ENCODE measurements at regions not wholly inside any gene's neighbourhood (a gene's known extent, or its start where the extent isn't known, plus 50 kb on each side); places are given as distances from the start of the nearest gene placed in this dataset.

DNA sequence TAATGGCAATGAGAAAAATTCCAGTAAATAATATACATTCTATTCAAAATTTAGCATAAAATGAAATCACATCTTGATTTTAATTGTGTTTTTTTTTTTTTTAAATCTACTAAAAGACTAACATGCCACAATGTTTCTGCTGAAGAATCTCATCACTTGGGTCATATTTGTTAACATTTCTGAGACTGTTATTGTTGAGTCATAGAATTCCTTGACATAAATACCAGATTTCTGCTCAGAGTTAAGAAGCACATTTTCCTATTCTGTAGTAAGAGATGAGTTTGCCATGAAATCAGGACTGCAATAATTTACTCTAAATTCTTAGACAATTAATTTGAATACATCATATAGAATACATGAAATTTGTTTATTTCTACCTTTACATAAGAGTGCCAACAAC lies 154.9 kb upstream of the KYNU start:
- no peak for TF ChIP-seq CTCF (conservative IDR thresholded peaks at IDR 0.05)

More for the DNA sequence above, 154.9 kb upstream of the KYNU start:
- H2BK12ac ChIP-seq (ENCODE audit: insufficient read length, low read depth, low read length) = no peak overlapping the region
- no peak overlapping the region for H2BK15ac ChIP-seq (ENCODE audit: low read depth, low read length)
- H2BK20ac ChIP-seq (ENCODE audit: low read depth, low read length, poor library complexity, severe bottlenecking) = no peak overlapping the region
- no peaks in the 10 kb centered on the region for H3K23me2 ChIP-seq (ENCODE audit: insufficient read length, low read depth, low read length, poor library complexity, severe bottlenecking)
- H3K4ac ChIP-seq (ENCODE audit: low read depth, low read length) = no peak overlapping the region
- no peaks in the 10 kb centered on the region; the same call in 1 of the 2 replicates for H3K4me1 ChIP-seq (ENCODE audit: insufficient read depth, low read length)
- no peak overlapping the region for H2BK120ac ChIP-seq (ENCODE audit: low read depth, low read length, poor library complexity, severe bottlenecking)
- H3K79me1 ChIP-seq (ENCODE audit: insufficient read depth, low read depth, low read length, poor library complexity, severe bottlenecking) = no peaks in the 10 kb centered on the region
- no peak overlapping the region for H3K23ac ChIP-seq (ENCODE audit: insufficient read length, low read depth, low read length)
- H3K79me2 ChIP-seq (ENCODE audit: insufficient read depth, low read length) = no peaks in the 10 kb centered on the region
- H4K91ac ChIP-seq (ENCODE audit: insufficient read length, low read depth, low read length) = no peak overlapping the region
- Mint-ChIP-seq H3K27me3 (ENCODE audit: low read depth) (no peaks in the 10 kb centered on the region), H3K4me1 (peaks cover 25 to 27% of the 10 kb centered on the region in 2 experiments), H3K36me3 (ENCODE audit: insufficient read depth in 1 of 3, low read depth in 3 of 3) (peaks cover 3 to 5% (median 3%) of the 10 kb centered on the region in 3 experiments; a peak in 6 of 7 replicates), H3K27ac (no peak overlapping the region), H3K4me3 (no peak overlapping the region), H3K9me3 (peaks cover 2 to 3% of the 10 kb centered on the region in 2 experiments)
- H3K27ac ChIP-seq (ENCODE audit: insufficient read length, low read depth, low read length) = no peak overlapping the region
- no peak overlapping the region for H2AFZ ChIP-seq (ENCODE audit: low read length)
- H3K14ac ChIP-seq (ENCODE audit: insufficient read depth, low read length) = no peak overlapping the region
- no peaks in the 10 kb centered on the region for H4K20me1 ChIP-seq (ENCODE audit: control insufficient read depth, insufficient read depth, insufficient read length)
- H3K4me2 ChIP-seq (ENCODE audit: insufficient read depth, insufficient read length, low read length) = no peak overlapping the region
- no peaks in the 10 kb centered on the region for H3K9me3 ChIP-seq (ENCODE audit: control insufficient read depth, low read depth, low read length)
- no peaks in the 10 kb centered on the region for H3K27me3 ChIP-seq (ENCODE audit: insufficient read depth, low read length)
- H3K9ac ChIP-seq (ENCODE audit: extremely low read depth, insufficient read length, low read length) = no peak overlapping the region
- H2BK5ac ChIP-seq (ENCODE audit: insufficient read length, low read length) = no peak overlapping the region
- no peak overlapping the region for H3K56ac ChIP-seq (ENCODE audit: insufficient read length, low read depth, low read length)
- H3T11ph ChIP-seq (ENCODE audit: low read length) = no peak overlapping the region
- H4K8ac ChIP-seq (replicated peaks; ENCODE audit: insufficient read length, low read depth, low read length) = no peak overlapping the region
- H2AK5ac ChIP-seq (ENCODE audit: insufficient read length, low read length) = no peak overlapping the region
- no peak overlapping the region for H4K5ac ChIP-seq (ENCODE audit: insufficient read length, low read depth, low read length)
- H3K18ac ChIP-seq (ENCODE audit: insufficient read length, low read depth, low read length) = no peak overlapping the region
- DNase-seq = no peak

Measured in H9 (cell line).